ENCODE measurements at regions not wholly inside any gene's neighbourhood (a gene's known extent, or its start where the extent isn't known, plus 50 kb on each side); places are given as distances from the start of the nearest gene placed in this dataset.
"Not testable (repeated sequence)": the region's sequence is repeated elsewhere in the genome, so short reads cannot be mapped to it uniquely, and the experiment has no call there.

DNA sequence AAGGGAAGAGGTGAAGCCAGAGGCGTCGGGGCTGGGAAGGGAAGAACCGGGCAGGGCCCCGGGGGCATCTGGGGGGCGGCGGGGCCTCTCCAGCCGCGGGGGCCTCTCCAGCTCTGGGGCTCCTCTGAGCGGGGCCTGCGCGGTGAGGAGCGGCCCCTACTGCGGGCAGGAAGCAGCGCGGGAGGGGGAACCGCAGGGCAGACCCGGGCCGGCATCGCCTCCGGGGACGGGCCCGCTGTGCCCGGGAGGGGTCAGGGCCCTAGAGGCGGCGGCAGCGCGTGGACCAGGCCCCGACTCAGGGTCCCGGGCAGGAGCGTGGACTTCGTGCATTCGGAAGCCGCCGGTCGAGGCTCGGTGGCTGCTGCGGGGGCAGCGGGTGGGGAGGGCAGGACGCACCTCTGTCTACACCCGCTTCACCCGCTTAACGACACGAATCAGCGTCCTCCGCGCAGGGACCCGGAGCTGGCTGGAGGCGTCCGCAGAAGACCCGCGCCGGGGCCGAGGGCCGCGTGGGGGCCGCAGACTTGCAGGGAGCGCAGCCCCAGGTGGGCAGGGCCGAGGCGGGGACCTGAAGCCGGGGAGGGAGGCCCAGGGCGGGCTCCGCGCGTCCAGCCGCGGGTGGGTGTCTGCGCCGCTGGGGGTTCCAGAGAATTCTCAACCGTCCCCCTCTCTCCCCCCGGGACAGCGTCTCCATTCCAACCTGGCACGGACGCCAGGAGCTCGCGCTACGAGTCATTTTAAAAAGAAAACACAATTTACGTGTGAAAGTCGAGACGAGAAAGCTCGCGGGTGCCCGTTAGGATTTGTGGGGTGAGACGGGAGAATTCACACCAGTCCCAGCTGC is 345.0 kb downstream of the ADGRD1 start:
- H3K27ac ChIP-seq (ENCODE audit: low read depth, low read length); H3K4me2 ChIP-seq (ENCODE audit: insufficient read depth, low read length); DNase-seq (ENCODE audit: insufficient read length, low spot score, missing footprints); H3K27me3 ChIP-seq (ENCODE audit: insufficient read depth, low read length); H3K79me2 ChIP-seq (ENCODE audit: insufficient read depth, low read length); H3K36me3 ChIP-seq (ENCODE audit: insufficient read depth, low read length); H3K4me3 ChIP-seq (ENCODE audit: insufficient read depth, low read length); H3K4me1 ChIP-seq (ENCODE audit: insufficient read depth, low read length); H4K20me1 ChIP-seq (ENCODE audit: insufficient read depth, low read length); H3K9me3 ChIP-seq (ENCODE audit: low read depth, low read length); H2AFZ ChIP-seq (ENCODE audit: low read length): not testable (repeated sequence)

DNA sequence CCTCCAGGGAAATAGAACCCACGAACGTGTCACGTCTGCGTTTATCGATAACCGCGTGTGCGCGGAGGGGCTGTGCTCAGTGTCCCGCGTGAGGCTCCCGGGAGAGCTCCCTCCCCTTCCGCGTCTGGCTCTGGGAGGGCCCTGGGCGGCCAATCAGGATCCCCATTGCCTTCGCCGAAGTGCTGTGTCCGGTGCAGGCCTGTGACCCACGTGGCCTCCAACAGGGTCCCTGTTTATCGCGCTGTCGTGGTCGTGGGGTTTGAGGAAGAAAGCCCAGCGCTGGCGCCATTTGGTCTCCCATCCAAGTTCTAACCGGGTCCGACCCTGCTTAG is 345.6 kb downstream of the ADGRD1 start:
- H3K4me3 ChIP-seq (ENCODE audit: insufficient read depth, low read length); H3K4me1 ChIP-seq (ENCODE audit: insufficient read depth, low read length); H2AFZ ChIP-seq (ENCODE audit: low read length); H3K27ac ChIP-seq (ENCODE audit: low read depth, low read length); H3K27me3 ChIP-seq (ENCODE audit: insufficient read depth, low read length); H4K20me1 ChIP-seq (ENCODE audit: insufficient read depth, low read length); DNase-seq (ENCODE audit: insufficient read length, low spot score, missing footprints); H3K79me2 ChIP-seq (ENCODE audit: insufficient read depth, low read length); H3K36me3 ChIP-seq (ENCODE audit: insufficient read depth, low read length); H3K4me2 ChIP-seq (ENCODE audit: insufficient read depth, low read length); H3K9me3 ChIP-seq (ENCODE audit: low read depth, low read length): not testable (repeated sequence)

DNA sequence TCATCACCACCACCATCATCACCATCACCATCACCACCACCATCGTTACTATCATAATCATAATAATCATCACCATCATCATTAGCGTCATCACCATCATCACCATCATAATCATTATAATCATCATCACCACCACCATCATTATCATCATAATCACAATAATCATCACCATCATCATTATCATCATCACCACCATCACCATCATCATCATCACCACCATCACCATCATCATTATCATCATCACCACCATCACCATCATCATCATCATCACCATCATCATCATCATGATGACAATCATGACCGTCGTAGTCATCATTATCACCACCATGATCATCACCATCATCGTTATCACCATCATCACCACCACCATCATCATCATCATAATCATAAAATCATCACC is 349.9 kb downstream of the ADGRD1 start:
- not testable (repeated sequence) for H3K27ac ChIP-seq (ENCODE audit: low read depth, low read length); H2AFZ ChIP-seq (ENCODE audit: low read length); H4K20me1 ChIP-seq (ENCODE audit: insufficient read depth, low read length); H3K36me3 ChIP-seq (ENCODE audit: insufficient read depth, low read length); H3K4me2 ChIP-seq (ENCODE audit: insufficient read depth, low read length); DNase-seq (ENCODE audit: insufficient read length, low spot score, missing footprints); H3K27me3 ChIP-seq (ENCODE audit: insufficient read depth, low read length); H3K79me2 ChIP-seq (ENCODE audit: insufficient read depth, low read length); H3K4me3 ChIP-seq (ENCODE audit: insufficient read depth, low read length); H3K9me3 ChIP-seq (ENCODE audit: low read depth, low read length); H3K4me1 ChIP-seq (ENCODE audit: insufficient read depth, low read length)

DNA sequence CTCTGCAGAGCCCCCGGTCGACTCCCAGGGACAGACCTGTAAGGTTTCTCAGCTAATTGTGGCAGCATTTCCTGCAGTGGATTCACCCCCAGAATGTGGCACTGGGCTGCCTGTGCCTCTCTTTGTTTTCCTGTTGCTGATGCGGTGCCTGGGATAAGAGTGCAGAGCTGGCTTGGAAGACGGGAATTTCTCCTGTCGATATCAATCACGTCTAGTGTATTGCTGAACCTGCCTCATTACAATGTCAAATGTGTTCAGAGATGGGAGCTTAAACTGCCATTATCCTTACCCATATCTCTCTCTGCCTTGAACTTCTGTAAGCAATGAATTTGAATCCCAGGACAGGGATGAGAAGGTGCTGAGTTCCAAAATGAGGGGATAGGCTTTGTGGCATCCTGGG is 350.9 kb downstream of the ADGRD1 start:
- H2AFZ ChIP-seq (ENCODE audit: low read length); H3K4me3 ChIP-seq (ENCODE audit: insufficient read depth, low read length): not testable (repeated sequence)

DNA sequence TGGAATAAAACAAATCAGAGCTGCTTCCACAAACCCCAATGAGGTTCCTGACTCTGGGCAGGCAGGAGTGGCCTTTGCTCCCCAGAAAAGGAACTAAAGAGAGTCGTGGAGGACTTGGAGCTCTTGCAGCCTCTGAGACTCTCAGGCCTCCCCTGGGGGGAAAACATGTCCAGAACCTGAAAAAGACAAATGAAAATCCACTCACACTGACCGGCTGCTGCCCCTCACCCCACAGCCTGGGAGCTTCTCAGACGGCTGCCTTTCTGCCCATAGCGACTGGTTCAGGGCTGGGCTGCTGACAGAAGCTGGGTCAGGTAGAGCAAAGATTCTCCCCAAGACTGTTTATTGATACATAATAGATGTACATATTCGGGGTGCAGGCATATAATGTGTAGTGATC is 356.0 kb downstream of the ADGRD1 start:
- H3K4me2 ChIP-seq (ENCODE audit: insufficient read depth, low read length): no peak overlapping the region
- H2AFZ ChIP-seq (ENCODE audit: low read length): no peak overlapping the region
- no peaks in the 10 kb centered on the region for H3K4me1 ChIP-seq (ENCODE audit: insufficient read depth, low read length)
- TF ChIP-seq, protein P1, sequence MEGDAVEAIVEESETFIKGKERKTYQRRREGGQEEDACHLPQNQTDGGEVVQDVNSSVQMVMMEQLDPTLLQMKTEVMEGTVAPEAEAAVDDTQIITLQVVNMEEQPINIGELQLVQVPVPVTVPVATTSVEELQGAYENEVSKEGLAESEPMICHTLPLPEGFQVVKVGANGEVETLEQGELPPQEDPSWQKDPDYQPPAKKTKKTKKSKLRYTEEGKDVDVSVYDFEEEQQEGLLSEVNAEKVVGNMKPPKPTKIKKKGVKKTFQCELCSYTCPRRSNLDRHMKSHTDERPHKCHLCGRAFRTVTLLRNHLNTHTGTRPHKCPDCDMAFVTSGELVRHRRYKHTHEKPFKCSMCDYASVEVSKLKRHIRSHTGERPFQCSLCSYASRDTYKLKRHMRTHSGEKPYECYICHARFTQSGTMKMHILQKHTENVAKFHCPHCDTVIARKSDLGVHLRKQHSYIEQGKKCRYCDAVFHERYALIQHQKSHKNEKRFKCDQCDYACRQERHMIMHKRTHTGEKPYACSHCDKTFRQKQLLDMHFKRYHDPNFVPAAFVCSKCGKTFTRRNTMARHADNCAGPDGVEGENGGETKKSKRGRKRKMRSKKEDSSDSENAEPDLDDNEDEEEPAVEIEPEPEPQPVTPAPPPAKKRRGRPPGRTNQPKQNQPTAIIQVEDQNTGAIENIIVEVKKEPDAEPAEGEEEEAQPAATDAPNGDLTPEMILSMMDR (IDR thresholded peaks at IDR 0.05; ENCODE audit: extremely low read depth, low read depth, low read length): no peak
- H3K27me3 ChIP-seq (ENCODE audit: insufficient read depth, low read length): no peaks in the 10 kb centered on the region
- H3K79me2 ChIP-seq (ENCODE audit: insufficient read depth, low read length): no peaks in the 10 kb centered on the region
- H4K20me1 ChIP-seq (ENCODE audit: insufficient read depth, low read length): no peaks in the 10 kb centered on the region
- no peak for DNase-seq (ENCODE audit: insufficient read length, low spot score, missing footprints)
- H3K9me3 ChIP-seq (ENCODE audit: low read depth, low read length): no peaks in the 10 kb centered on the region
- H3K27ac ChIP-seq (ENCODE audit: low read depth, low read length): no peak overlapping the region
- no peaks in the 10 kb centered on the region for H3K36me3 ChIP-seq (ENCODE audit: insufficient read depth, low read length)
- H3K4me3 ChIP-seq (ENCODE audit: insufficient read depth, low read length): no peak overlapping the region

More for the DNA sequence above, 350.9 kb downstream of the ADGRD1 start:
- not testable (repeated sequence) for H3K9me3 ChIP-seq (ENCODE audit: low read depth, low read length); H3K27me3 ChIP-seq (ENCODE audit: insufficient read depth, low read length); H3K27ac ChIP-seq (ENCODE audit: low read depth, low read length); DNase-seq (ENCODE audit: insufficient read length, low spot score, missing footprints); H3K4me1 ChIP-seq (ENCODE audit: insufficient read depth, low read length); H3K79me2 ChIP-seq (ENCODE audit: insufficient read depth, low read length); H4K20me1 ChIP-seq (ENCODE audit: insufficient read depth, low read length); H3K4me2 ChIP-seq (ENCODE audit: insufficient read depth, low read length); H3K36me3 ChIP-seq (ENCODE audit: insufficient read depth, low read length)

DNA sequence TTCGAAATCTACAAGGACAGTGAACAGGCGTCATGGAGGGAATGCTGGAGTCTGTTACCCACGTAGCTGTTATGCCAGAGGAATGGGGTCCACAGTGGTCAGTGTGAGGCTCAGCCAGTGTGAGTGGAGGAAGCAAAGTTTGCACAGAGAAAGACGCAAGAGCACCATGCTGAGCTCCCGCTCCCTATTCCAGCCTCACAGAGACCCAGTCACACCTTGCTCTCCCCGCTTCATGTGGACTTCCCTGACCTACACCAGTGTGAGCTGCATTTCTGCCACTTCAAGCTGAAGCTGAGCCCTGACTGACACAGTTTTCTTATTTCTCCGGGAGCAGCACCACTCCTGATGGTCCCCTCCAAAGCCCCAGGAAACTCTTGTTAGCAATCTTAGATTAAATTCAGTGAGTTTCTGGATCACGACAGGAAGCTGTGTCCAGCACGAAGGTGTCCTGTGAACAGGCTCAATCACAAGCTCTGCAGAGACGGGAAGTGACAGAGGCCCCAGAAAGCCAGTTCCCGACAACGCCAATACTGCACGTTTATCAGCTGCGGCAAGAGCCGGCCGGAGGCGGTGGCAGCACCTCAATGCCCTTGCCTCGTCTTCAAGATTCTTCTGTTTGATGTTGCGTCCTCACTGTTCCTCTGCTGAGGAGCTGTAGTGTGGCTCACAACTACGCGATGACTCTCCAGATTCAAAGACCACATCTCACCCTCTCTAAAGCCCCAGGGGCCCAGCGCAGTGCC is 356.7 kb downstream of the ADGRD1 start:
- not testable (repeated sequence) for H4K20me1 ChIP-seq (ENCODE audit: insufficient read depth, low read length); H3K4me1 ChIP-seq (ENCODE audit: insufficient read depth, low read length); H2AFZ ChIP-seq (ENCODE audit: low read length); H3K4me3 ChIP-seq (ENCODE audit: insufficient read depth, low read length); H3K27me3 ChIP-seq (ENCODE audit: insufficient read depth, low read length); H3K79me2 ChIP-seq (ENCODE audit: insufficient read depth, low read length); H3K9me3 ChIP-seq (ENCODE audit: low read depth, low read length); DNase-seq (ENCODE audit: insufficient read length, low spot score, missing footprints); H3K36me3 ChIP-seq (ENCODE audit: insufficient read depth, low read length); H3K4me2 ChIP-seq (ENCODE audit: insufficient read depth, low read length); H3K27ac ChIP-seq (ENCODE audit: low read depth, low read length)

DNA sequence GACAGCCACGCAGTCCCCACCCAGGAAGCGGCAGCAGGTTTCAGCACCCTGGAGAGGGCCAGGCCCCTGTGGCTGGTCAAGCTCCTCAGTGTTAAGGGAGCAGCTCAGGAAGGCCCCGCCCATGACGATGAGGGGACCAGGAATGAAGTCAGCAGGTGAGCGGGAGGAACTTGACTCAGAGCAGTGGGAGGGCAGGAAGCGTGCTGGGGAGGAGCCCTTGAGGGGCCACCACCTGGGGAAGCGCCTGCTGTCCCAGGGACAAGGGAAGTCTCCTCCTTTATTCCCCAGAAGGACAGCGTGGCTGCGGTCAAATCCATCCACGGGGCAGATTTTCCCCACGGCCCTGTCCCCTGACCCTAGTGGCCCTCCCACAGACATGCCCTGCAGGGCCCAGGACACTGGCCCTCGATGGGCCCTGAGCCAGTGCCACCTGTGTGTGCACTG is 357.6 kb downstream of the ADGRD1 start:
- H3K9me3 ChIP-seq (ENCODE audit: low read depth, low read length); H3K4me1 ChIP-seq (ENCODE audit: insufficient read depth, low read length); H3K4me2 ChIP-seq (ENCODE audit: insufficient read depth, low read length); H3K27ac ChIP-seq (ENCODE audit: low read depth, low read length); H3K36me3 ChIP-seq (ENCODE audit: insufficient read depth, low read length); H3K79me2 ChIP-seq (ENCODE audit: insufficient read depth, low read length); H2AFZ ChIP-seq (ENCODE audit: low read length); H3K4me3 ChIP-seq (ENCODE audit: insufficient read depth, low read length); H3K27me3 ChIP-seq (ENCODE audit: insufficient read depth, low read length); DNase-seq (ENCODE audit: insufficient read length, low spot score, missing footprints); H4K20me1 ChIP-seq (ENCODE audit: insufficient read depth, low read length): not testable (repeated sequence)

Measured in osteoblast (primary cell).